Adrenal gland (tissue), 5 donors: ENCODE measurements at regions not wholly inside any gene's neighbourhood (a gene's known extent, or its start where the extent isn't known, plus 50 kb on each side); places are given as distances from the start of the nearest gene placed in this dataset.

Source experiments
- POLR2A ChIP-seq, 2 donors: fragments of 450-650 bp; IDR thresholded peaks; one replicate each; pipeline ENCODE4 v1.6.1; 2017; ENCODE audit warnings: antibody characterized with exemption in 2 of 2, mild to moderate bottlenecking in 2 of 2, moderate library complexity in 1 of 2
- TF ChIP-seq, protein P1 (sequence below), 6 experiments: fragments of 450-650 bp in 4 of 6; fragments of 200-600 bp in 2 of 6; sonication (generic) in 1 of 6; IDR thresholded peaks; 1 replicate in 5 of 6; 2 replicates in 1 of 6; pipeline versions ENCODE4 v1.5.1 to v1.8.0; 2016 to 2021; ENCODE audit warnings: antibody characterized with exemption in 6 of 6, mild to moderate bottlenecking in 2 of 6, moderate library complexity in 1 of 6
- donor health status: DM: no; HTN: no; CAD: no.

DNA sequence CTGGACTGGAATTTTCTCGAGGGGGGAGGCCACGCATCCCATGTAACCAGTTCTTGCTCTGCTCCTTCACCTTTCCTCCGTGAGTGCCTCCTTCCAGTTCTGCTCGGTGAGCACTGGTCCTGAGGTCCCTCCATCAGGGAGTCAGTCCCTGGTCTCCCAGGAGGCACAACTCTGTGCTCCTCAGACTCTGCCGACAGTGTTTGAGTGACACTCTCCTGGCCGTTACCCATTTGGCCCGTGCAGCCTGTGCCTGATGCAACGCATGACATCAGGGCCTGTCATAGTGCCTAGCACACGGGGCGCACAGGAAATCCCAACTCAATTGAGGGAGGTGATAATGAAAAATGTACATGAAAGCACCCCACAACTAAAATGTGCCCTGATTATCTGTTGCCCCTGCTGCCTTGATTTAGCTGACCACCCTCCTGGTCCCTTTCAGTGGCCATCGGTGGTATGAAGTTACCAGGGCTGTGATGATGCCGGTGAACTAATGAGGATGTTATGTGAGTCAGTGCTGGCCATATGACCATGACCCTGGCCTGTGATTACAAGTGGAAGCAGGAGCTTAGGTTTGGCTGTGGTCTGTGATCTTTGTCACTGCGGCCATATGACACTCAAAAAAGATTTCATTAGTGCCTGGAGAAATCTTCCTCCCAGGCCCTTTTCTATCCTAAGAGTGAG lies 144.6 kb downstream of the TDRD15 start:
- TF ChIP-seq POLR2A (IDR thresholded peaks at IDR 0.05), result no peak
- TF ChIP-seq, protein P1, sequence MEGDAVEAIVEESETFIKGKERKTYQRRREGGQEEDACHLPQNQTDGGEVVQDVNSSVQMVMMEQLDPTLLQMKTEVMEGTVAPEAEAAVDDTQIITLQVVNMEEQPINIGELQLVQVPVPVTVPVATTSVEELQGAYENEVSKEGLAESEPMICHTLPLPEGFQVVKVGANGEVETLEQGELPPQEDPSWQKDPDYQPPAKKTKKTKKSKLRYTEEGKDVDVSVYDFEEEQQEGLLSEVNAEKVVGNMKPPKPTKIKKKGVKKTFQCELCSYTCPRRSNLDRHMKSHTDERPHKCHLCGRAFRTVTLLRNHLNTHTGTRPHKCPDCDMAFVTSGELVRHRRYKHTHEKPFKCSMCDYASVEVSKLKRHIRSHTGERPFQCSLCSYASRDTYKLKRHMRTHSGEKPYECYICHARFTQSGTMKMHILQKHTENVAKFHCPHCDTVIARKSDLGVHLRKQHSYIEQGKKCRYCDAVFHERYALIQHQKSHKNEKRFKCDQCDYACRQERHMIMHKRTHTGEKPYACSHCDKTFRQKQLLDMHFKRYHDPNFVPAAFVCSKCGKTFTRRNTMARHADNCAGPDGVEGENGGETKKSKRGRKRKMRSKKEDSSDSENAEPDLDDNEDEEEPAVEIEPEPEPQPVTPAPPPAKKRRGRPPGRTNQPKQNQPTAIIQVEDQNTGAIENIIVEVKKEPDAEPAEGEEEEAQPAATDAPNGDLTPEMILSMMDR (IDR thresholded peaks at IDR 0.05), result no peak
